GM19395 (cell line): ENCODE measurements at regions not wholly inside any gene's neighbourhood (a gene's known extent, or its start where the extent isn't known, plus 50 kb on each side); places are given as distances from the start of the nearest gene placed in this dataset.
"Not testable (repeated sequence)": the region's sequence is repeated elsewhere in the genome, so short reads cannot be mapped to it uniquely, and the experiment has no call there.

Source experiments
- ATAC-seq: cut with Tn5 transposase; IDR thresholded peaks from one replicate; pipeline ENCODE4 v1.9.1; 2021; ENCODE audit warnings: mild to moderate bottlenecking, moderate library complexity; ENCODE audit not compliant: unreplicated experiment

DNA sequence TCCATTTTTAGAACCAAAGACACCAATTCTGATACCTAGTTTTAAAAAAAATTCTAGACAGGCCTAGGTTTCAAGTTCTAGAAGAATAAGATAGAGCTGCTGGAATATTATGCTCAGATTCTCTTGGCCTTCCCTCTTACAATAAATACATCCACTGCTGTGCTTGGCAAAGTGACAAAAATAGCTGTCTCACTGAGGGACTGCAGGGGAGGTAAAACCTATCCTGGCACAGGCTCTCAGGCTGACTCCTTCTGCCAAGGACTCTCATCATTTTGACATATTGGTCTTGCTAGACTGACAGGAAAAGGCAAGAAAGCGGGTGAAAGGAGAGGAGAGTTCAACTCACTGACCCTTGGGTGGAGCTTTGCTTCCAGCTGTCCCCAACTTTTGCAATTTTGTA lies 197.0 kb upstream of the LHX8 start:
- ATAC-seq: no peak

DNA sequence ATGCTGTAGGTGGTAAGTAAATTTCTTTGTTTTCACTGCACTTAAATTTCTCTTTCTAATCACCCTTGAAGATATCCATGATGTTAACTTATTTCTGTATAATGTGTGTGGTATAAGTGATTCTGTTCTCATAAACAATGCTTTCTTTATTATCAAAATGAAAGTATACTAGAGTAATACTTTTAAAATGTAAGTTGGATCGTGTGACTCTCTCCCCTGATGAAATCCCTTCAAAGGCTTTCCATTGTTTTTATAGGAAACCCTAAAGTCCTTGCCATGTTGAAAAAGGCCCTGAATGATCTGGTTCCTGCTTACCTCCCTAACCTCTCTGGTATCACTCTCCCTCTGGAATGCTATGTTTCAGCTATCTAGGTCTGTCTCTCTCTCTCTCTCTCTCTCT lies 191.1 kb upstream of the LHX8 start:
- no peak for ATAC-seq

DNA sequence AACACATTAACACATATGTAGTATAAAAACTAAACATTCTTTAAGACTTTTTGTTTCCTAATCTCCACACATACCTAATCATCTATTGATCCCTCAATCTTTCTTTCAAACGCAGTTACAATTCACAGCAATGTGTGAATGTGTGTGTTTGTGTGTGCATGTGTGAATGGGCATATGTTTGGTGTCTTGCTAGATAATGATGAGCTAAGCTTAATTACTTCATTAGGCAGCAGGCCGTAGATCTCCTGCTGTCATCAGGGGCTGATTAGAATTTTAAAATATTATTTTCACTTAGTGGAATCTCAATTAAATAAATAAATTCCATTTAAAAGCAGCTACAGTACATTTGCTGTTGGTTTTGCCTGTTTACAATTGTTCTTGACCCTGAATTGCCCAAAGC lies 187.8 kb upstream of the LHX8 start:
- ATAC-seq: no peak

DNA sequence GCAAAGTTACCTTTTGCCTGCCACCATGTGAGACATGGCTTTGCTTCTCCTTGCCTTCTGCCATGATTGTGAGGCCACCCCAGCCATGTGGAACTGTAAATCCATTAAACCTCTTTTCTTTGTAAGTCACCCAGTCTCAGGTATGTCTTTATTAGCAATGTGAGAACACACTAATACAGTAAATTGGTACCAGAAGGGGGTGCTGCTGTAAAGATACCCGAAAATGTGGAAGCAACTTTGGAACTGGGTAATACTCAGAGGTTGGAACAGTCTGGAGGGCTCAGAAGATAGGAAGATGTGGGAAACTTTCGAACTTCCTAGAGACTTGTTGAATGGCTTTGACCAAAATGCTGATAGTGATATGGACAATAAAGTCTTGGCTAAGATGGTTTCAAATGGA lies 184.8 kb upstream of the LHX8 start:
- not testable (repeated sequence) for ATAC-seq

DNA sequence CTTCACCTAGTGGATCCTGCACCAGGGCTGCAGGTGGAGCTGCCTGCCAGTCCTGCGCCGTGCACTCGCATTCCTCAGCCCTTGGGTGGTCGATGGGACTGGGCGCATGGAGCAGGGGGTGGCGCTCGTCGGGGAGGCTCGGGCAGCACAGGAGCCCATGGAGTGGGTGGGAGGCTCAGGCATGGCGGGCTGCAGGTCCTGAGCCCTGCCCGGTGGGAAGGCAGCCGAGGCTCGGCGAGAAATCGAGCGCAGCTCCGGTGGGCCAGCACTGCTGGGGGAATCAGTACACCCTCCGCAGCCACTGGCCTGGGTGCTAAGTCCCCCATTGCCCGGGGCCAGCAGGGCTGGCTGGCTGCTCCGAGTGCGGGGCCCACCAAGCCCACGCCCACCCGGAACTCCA lies 182.2 kb upstream of the LHX8 start:
- ATAC-seq: not testable (repeated sequence)

DNA sequence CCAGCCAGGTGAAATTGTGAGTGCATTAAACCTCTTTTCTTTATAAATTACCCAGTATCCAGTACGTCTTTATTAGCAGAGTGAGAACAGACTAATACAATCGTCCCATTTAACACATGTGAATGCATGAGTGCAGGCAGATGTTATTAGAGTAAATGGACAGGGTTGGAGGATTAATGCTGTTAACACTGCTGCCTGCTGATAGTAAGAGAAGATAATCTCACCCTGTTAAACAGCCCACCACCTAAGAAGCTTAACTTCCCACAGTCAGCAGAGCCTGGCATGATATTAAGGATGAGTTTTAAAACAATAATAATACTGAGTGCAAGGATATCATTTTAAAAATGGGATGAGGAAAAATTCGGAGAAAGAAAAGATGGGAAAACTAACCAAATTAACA lies 181.4 kb upstream of the LHX8 start:
- no peak for ATAC-seq

DNA sequence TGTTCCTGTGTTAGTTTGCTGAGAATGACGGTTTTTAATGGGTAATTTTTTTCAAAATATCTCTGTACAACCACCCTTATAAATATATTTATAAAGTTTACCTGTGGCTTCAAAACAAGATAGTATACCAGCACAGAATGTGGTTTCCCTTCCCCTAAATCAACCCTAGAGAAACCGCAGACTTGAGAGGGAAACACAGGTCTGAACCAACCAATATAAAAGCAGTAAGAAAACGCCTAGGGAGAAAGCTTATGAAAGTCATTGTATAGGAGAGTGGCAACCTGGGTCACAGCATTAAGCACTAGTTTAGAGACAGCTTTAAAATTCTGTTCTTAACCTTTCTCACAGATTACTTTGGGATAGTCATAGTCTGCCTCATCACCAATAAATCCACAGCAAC lies 180.6 kb upstream of the LHX8 start:
- no peak for ATAC-seq

DNA sequence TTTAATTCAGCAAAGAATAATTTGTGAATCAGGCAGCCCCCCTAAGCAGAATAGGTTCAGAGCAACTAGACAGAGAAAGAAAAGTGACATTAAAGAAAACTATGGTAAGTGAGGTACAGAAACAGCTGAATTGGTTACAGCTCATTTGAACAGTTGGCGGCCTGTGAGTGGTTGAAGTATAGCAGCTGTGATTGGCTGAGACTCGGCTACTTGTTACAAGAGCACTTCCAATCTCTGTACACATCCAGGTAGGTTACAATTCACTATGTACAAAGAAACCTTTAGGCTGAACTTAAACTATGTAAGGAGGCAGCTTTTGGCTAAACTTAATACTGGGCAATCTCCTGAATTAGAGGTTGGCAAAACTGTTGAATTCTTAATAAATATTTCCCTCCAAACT lies 171.1 kb upstream of the LHX8 start:
- no peak for ATAC-seq

DNA sequence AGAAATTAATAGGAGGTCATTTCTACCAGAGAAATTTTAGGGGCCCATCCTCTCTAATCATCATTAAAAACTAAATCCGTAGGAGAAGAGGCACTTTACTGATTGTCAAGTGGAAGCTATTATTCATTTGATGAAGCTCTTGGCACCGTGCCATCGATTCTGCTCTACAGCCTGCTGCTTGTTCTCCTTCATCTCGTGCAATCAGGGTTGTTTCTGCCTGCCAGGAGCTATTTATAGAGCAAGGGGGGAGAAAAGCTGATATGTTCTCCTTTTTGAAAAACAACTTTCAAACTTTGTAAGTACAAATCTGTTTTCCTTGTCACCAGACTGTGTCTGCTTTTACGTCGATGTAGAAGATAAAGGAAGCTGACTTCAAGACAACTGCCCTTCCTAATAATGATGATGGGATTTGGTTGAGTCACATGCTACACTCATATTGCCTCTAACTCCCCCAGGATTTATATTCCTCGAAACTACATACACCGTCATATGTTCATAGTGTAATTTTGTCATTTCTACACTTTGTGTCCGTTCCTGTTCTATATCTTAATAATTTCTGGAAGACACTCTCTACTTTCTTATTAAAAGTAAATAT lies 169.6 kb upstream of the LHX8 start:
- no peak for ATAC-seq

DNA sequence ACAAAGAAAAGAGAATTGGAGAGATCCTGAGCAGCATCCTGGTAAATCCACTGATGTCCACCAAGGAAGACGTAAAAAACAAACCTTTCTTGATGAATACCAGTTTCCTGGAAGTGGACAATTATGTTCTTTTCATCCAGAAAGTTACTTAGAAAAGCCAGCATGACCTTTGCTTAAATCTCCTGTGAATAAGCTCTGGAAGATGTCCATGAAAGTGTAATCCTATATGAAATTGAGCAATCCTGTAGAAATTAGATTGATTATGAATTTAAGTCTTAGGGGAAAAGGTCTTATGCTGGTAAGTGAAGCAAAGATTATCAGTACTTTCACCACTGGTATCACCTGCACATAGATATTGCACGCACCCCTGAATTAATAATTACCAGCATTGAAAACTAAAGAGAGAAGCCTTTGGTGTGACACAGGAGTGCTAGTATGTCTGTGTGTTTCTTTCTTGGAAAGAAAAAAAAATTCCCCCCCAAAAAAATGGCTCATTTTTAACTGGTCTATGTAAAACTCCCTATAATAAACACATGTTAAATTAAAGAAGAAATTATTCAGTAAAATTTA lies 164.5 kb upstream of the LHX8 start:
- ATAC-seq: no peak

DNA sequence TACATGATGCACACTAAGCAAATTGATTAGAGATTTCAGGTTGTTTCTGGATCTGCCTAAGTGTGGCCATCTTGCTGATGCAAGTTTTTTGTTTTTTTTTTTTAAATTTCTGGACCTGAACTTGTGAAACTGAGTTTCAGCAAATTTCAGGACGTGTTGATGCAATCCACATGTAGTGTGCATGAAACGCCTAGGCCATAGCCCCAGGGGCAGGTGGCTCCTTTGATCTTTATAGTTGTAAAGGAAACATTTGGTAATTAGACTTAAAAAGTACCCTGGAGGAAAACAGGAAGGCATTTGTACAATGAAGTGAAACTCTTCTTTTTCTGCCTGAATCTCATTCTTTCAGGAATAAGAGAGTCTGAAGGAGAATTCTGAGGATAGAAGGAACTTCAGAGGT lies 162.2 kb upstream of the LHX8 start:
- ATAC-seq: no peak

DNA sequence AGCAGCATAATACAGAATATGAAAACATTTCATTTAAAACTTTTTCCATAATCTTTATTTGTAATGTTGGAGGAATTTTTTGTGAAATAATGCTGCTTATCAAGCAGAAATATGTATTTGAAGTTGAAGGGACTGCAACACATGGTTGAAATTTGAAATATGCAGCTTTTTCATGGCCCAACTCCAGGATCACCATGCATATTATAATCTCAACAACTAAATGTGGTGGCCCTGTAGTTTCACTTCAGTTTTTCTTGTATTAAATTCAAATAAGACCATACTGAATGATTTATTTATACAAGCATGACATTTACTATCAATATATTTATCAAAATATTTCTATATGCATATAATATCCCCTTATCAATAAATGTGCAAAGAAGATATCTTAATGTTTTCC lies 157.7 kb upstream of the LHX8 start:
- no peak for ATAC-seq

DNA sequence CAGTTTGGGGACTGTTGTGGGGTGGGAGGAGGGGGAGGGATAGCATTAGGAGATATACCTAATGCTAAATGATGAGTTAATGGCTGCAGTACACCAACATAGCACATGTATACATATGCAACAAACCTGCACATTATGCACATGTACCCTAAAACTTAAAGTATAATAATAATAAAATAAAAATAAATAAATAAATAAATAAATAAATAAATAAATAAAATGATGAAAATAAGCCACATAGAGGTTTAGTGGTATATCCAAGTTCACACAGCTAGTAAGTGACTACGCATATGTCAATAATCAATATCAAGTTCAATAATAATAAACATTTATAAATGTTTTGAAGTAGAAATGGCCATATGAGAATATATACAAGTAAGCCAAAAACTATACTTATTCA lies 141.7 kb upstream of the LHX8 start:
- not testable (repeated sequence) for ATAC-seq

DNA sequence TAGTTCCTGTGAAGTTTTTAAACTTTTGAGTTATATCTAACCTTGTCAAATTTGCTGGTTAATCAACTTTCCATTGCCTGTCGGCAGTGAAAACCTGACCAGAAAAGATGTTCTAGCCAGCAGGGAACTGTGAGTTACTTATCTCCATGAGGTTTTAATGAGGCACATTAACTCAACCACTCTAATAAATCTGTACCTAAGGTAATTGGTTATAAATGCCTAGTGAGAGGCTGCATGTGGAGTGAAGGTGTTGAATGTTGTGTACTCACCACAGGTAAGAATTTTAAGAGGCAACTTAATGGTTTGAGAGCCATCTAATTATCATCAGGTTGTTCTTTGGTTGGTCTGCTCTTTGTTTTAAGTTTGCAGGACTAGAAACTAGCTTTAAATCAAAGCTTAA lies 138.4 kb upstream of the LHX8 start:
- ATAC-seq: no peak

DNA sequence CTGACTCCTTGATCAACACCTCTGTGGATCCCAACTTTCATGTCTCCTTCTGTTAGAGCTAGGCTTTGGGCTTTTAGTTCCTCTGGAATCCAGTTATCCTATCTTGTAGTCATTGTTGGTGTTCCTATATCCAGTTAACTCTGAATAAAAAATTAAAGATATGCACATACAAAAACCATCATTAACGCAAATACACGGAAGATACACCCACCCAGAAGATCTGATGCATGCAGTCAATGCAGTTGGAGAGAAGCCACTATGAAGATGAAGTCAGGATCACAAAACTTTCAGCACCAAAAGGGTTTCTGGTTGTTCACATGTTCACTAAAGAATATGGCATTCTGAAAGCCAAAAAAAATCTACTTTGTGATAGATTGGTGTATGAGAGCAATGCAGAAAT lies 123.6 kb upstream of the LHX8 start:
- ATAC-seq: no peak

DNA sequence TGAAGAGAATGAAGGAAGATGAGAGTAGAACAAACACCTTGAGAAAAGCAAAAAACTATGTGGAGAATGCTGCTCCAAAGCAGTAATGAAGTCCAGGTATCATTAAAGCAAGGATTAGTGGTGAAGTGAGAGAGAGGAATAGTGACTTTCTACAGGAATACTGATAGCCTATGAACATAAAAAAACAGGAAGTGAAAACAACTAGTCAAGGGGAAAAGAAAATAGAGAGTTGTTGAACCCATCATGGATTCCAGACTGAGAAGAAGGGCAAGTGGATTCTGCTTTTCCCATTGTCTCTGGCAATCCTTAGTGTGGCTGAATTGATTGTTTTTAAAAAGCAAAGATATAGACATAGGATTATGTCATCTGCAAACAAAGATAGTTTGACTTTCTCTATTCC lies 119.9 kb upstream of the LHX8 start:
- ATAC-seq: no peak

DNA sequence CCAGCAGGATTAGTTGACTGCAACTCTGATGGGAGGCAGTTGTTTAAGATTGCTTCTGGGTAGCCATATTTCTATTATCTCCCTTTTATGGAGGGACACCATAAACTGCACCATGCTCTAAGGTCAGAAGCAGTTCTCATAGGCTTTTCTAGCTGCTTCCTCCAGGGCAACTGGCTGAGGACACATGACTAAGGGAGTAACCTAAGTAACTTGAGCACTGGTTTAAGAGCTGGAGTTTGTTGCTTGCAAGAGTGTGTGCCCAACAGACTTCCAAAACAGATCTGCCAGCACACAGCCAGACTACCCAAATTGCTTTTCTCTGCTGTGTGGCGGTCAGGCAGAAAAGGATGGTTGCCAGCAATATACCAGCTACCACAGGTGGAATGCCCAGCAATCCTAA lies 111.2 kb upstream of the LHX8 start:
- no peak for ATAC-seq

DNA sequence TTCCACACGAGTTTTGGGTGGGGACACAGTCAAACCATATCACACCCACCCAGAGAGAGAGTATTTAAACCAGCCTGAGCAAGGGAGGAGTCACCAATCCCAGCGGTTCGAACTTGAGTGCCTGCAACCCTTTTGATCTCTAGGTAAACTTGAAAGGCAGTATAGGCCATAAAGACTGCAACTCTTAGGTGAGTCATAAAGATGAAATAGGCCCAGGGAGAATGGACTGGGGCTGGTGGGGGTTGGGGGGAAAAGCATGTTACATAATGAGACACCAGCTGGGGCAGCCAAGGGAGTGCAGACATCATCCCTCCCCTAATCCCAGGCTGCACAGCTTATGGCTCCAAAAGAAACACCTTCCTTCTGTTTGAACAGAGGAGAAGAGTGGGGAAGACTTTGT lies 99.8 kb upstream of the LHX8 start:
- ATAC-seq: no peak

DNA sequence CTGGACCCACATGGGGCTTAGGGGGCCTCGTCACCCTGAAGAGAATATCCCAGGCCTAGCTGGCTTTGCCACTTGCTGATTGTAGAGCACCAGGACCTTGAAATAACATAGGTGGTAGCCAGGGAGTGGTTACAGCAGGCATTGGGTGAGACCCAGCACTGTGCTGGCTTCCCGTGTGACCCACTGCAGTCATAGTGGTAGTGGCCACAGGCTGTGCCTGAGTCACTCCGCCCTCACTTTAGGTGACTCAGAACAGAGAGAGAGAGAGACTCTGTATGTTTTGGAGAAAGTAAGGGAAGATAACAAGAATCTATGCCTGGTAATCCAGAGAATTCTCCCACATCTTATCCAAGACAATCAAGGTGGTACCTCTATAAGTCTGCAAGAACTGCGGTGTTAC lies 98.7 kb upstream of the LHX8 start:
- ATAC-seq: no peak

DNA sequence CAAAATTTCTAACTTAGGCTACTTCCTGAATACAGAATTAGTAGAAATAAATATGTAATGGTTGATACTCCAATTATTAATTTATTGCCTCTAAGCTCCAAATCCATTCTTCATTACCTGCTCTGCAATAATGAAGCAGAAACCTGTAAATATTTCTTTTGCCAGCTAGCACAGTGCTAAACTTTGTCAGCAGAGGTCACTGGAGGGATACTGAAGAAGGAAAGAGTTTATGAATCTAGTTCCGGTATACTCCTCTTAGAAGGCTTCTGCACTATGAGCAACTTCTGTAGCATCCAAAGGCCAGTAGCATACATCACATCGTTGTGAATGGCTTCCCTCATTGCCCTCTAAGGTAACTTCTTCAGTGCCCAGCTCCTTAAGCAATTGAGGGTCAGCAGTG lies 81.0 kb upstream of the LHX8 start:
- no peak for ATAC-seq

DNA sequence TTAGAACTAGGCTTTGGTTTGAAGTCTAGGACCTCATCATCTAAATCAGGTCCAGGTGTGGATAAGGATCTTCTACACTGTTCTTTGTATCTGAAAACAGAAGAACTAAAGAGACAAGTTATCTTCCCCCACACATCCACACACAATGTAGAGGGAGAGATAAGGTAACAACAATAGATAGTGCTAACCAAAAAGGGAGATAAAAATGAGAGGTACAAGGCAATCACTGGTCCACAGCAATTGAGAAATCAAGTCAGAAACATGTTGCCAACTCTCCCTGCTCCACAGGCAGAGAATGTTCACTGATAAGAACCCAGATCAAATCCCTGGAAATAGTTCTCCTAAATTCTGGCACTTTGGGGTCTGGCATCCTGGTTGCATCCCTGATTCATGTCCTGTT lies 75.8 kb upstream of the LHX8 start:
- no peak for ATAC-seq

DNA sequence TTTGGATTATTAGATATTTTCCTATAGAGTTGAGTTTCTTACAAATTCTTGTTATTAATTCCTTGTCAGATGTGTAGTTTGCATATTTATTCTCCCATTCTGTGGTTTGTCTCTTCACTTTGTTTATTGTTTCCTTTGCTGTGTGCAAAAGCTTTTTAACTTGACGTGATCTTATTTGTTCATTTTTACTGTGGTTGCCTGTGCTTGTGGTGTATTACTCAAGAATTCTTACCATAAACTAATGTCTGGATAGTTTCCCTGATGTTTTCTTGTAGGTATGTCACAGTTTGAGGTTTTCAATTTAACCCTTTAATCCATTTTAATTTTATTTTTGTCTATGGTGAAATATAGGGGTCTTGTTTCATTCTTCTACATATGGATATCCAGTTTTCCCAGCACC lies 72.1 kb upstream of the LHX8 start:
- no peak for ATAC-seq

DNA sequence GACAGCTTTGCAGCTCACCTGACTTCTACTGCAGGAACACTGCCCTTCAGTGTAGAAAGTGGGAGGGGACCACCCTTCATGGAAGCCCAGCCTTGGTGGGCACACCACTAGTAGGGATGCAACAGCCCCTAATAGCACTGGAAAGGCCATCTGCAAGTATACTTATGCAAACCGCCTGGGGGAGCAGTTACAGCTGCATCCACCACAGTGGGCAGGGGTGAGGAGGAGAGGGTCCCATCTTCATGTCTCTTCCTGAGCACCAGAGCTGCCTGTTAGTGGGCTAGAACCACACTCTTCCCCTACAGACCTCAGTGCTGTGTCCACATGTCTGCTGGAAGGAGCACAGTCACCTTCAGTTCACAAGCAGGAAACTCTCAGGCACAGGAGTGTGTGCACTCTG lies 66.2 kb upstream of the LHX8 start:
- no peak for ATAC-seq
